ENCODE measurements at regions not wholly inside any gene's neighbourhood (a gene's known extent, or its start where the extent isn't known, plus 50 kb on each side); places are given as distances from the start of the nearest gene placed in this dataset.

GRCh38 chr6:19410481-19410880 lies 426.7 kb upstream of the ID4 start:
- peaks cover 5 to 7% of the 10 kb centered on the region in 2 donors for H3K9me3 Mint-ChIP-seq
- DNase-seq, result no peak
- no peaks in the 10 kb centered on the region for H3K27me3 Mint-ChIP-seq
- H3K4me1 Mint-ChIP-seq, result no peaks in the 10 kb centered on the region
- no peak overlapping the region for H3K4me3 Mint-ChIP-seq
- no peak overlapping the region for H3K27ac Mint-ChIP-seq
- no peak for ATAC-seq

GRCh38 chr6:19413323-19413722 lies 423.8 kb upstream of the ID4 start:
- H3K4me1 Mint-ChIP-seq, result no peaks in the 10 kb centered on the region
- H3K9me3 Mint-ChIP-seq, result no peaks in the 10 kb centered on the region
- ATAC-seq (no peak), DNase-seq (no peak)
- no peak overlapping the region for H3K27ac Mint-ChIP-seq
- no peaks in the 10 kb centered on the region for H3K27me3 Mint-ChIP-seq
- no peak overlapping the region for H3K4me3 Mint-ChIP-seq

GRCh38 chr6:19415605-19416326 lies 421.4 kb upstream of the ID4 start:
- peaks cover 0 to 8% of the 10 kb centered on the region in 2 donors for H3K9me3 Mint-ChIP-seq
- no peaks in the 10 kb centered on the region for H3K27me3 Mint-ChIP-seq
- no peaks in the 10 kb centered on the region for H3K4me1 Mint-ChIP-seq
- H3K27ac Mint-ChIP-seq, result no peak overlapping the region
- no peak overlapping the region for H3K4me3 Mint-ChIP-seq
- DNase-seq (no peak), ATAC-seq (no peak)

- H3K27me3 Mint-ChIP-seq, result no peaks in the 10 kb centered on the region
- ATAC-seq (no peak), DNase-seq (no peak)
Measured at GRCh38 chr6:19416811-19417210, 420.4 kb upstream of the ID4 start.

GRCh38 chr6:19417713-19418112 lies 419.5 kb upstream of the ID4 start:
- Mint-ChIP-seq H3K27ac (no peak overlapping the region), H3K27me3 (no peaks in the 10 kb centered on the region), H3K4me1 (no peaks in the 10 kb centered on the region), H3K4me3 (no peak overlapping the region), H3K9me3 (peaks cover 5 to 13% of the 10 kb centered on the region in 2 donors)
- ATAC-seq (no peak), DNase-seq (no peak)

More at GRCh38 chr6:19416811-19417210, 420.4 kb upstream of the ID4 start:
- no peaks in the 10 kb centered on the region for H3K4me1 Mint-ChIP-seq
- H3K9me3 Mint-ChIP-seq, result peaks cover 5 to 13% of the 10 kb centered on the region in 2 donors
- no peak overlapping the region for H3K4me3 Mint-ChIP-seq
- H3K27ac Mint-ChIP-seq, result no peak overlapping the region

- H3K27me3 Mint-ChIP-seq, result no peaks in the 10 kb centered on the region
- H3K9me3 Mint-ChIP-seq, result peaks cover 5 to 13% of the 10 kb centered on the region in 2 donors
- no peak overlapping the region for H3K27ac Mint-ChIP-seq
- no peak overlapping the region for H3K4me3 Mint-ChIP-seq
- ATAC-seq (no peak), DNase-seq (no peak)
- no peaks in the 10 kb centered on the region for H3K4me1 Mint-ChIP-seq
Measured at GRCh38 chr6:19424853-19425252, 412.3 kb upstream of the ID4 start.

GRCh38 chr6:19427548-19427947 lies 409.6 kb upstream of the ID4 start:
- DNase-seq (no peak), ATAC-seq (no peak)
- H3K27me3 Mint-ChIP-seq, result no peaks in the 10 kb centered on the region
- H3K27ac Mint-ChIP-seq, result no peak overlapping the region
- peaks cover 0 to 5% of the 10 kb centered on the region in 2 donors for H3K9me3 Mint-ChIP-seq
- H3K4me3 Mint-ChIP-seq, result no peak overlapping the region
- no peaks in the 10 kb centered on the region for H3K4me1 Mint-ChIP-seq

GRCh38 chr6:19432966-19433498 lies 404.1 kb upstream of the ID4 start:
- Mint-ChIP-seq H3K27ac (no peak overlapping the region), H3K27me3 (no peaks in the 10 kb centered on the region), H3K9me3 (peaks cover 8 to 18% of the 10 kb centered on the region in 2 donors), H3K4me1 (no peaks in the 10 kb centered on the region), H3K4me3 (no peak overlapping the region)
- no peak for ATAC-seq
- DNase-seq, result no peak

GRCh38 chr6:19434065-19434464 lies 403.1 kb upstream of the ID4 start:
- H3K4me3 Mint-ChIP-seq, result no peak overlapping the region
- DNase-seq (no peak), ATAC-seq (no peak)
- no peak overlapping the region for H3K27ac Mint-ChIP-seq
- H3K4me1 Mint-ChIP-seq, result no peaks in the 10 kb centered on the region
- no peaks in the 10 kb centered on the region for H3K27me3 Mint-ChIP-seq
- peaks cover 8 to 18% of the 10 kb centered on the region in 2 donors for H3K9me3 Mint-ChIP-seq

- no peak for DNase-seq
- Mint-ChIP-seq H3K9me3 (peaks cover 8 to 18% of the 10 kb centered on the region in 2 donors), H3K4me1 (no peaks in the 10 kb centered on the region), H3K27me3 (no peaks in the 10 kb centered on the region), H3K27ac (no peak overlapping the region), H3K4me3 (no peak overlapping the region)
- ATAC-seq, result no peak
Measured at GRCh38 chr6:19435755-19436154, 401.4 kb upstream of the ID4 start.

- Mint-ChIP-seq H3K27me3 (no peaks in the 10 kb centered on the region), H3K4me3 (no peak overlapping the region), H3K9me3 (peaks cover 8 to 13% of the 10 kb centered on the region in 2 donors), H3K27ac (no peak overlapping the region), H3K4me1 (no peaks in the 10 kb centered on the region)
- ATAC-seq (no peak), DNase-seq (no peak)
Measured at GRCh38 chr6:19438566-19439353, 398.4 kb upstream of the ID4 start.

GRCh38 chr6:19440531-19440930 lies 396.6 kb upstream of the ID4 start:
- ATAC-seq (no peak), DNase-seq (no peak)
- Mint-ChIP-seq H3K27ac (no peak overlapping the region), H3K4me3 (no peak overlapping the region), H3K9me3 (peaks cover 8 to 13% of the 10 kb centered on the region in 2 donors), H3K4me1 (no peaks in the 10 kb centered on the region), H3K27me3 (no peaks in the 10 kb centered on the region)

GRCh38 chr6:19443411-19443810 lies 393.8 kb upstream of the ID4 start:
- Mint-ChIP-seq H3K9me3 (peaks cover 7 to 11% of the 10 kb centered on the region in 2 donors), H3K4me1 (no peaks in the 10 kb centered on the region), H3K4me3 (no peak overlapping the region), H3K27ac (no peak overlapping the region), H3K27me3 (no peaks in the 10 kb centered on the region)
- no peak for ATAC-seq
- DNase-seq, result no peak

- no peaks in the 10 kb centered on the region for H3K4me1 Mint-ChIP-seq
- no peak overlapping the region for H3K27ac Mint-ChIP-seq
- no peak for ATAC-seq
- H3K27me3 Mint-ChIP-seq, result no peaks in the 10 kb centered on the region
- no peak for DNase-seq
- no peak overlapping the region for H3K4me3 Mint-ChIP-seq
- peaks cover 7 to 11% of the 10 kb centered on the region in 2 donors for H3K9me3 Mint-ChIP-seq
Measured at GRCh38 chr6:19444041-19444440, 393.1 kb upstream of the ID4 start.

- Mint-ChIP-seq H3K9me3 (peaks cover 7 to 11% of the 10 kb centered on the region in 2 donors), H3K4me1 (no peaks in the 10 kb centered on the region), H3K4me3 (no peak overlapping the region), H3K27me3 (no peaks in the 10 kb centered on the region), H3K27ac (no peak overlapping the region)
- no peak for DNase-seq
- no peak for ATAC-seq
Measured at GRCh38 chr6:19444481-19444880, 392.7 kb upstream of the ID4 start.

GRCh38 chr6:19446570-19446969 lies 390.6 kb upstream of the ID4 start:
- ATAC-seq (no peak), DNase-seq (no peak)
- Mint-ChIP-seq H3K27ac (no peak overlapping the region), H3K4me1 (no peaks in the 10 kb centered on the region), H3K9me3 (peaks cover 7 to 11% of the 10 kb centered on the region in 2 donors), H3K27me3 (no peaks in the 10 kb centered on the region), H3K4me3 (no peak overlapping the region)
